ENCODE measurements at regions not wholly inside any gene's neighbourhood (a gene's known extent, or its start where the extent isn't known, plus 50 kb on each side); places are given as distances from the start of the nearest gene placed in this dataset.
"Not testable (repeated sequence)": the region's sequence is repeated elsewhere in the genome, so short reads cannot be mapped to it uniquely, and the experiment has no call there.

GRCh38 chr20:59461526-59461925 is 142.8 kb upstream of the PHACTR3 start:
- no peak for DNase-seq (ENCODE audit: low spot score)

- DNase-seq (ENCODE audit: low spot score) = no peak
Observed at GRCh38 chr20:59462249-59462648, 142.1 kb upstream of the PHACTR3 start.

DNA sequence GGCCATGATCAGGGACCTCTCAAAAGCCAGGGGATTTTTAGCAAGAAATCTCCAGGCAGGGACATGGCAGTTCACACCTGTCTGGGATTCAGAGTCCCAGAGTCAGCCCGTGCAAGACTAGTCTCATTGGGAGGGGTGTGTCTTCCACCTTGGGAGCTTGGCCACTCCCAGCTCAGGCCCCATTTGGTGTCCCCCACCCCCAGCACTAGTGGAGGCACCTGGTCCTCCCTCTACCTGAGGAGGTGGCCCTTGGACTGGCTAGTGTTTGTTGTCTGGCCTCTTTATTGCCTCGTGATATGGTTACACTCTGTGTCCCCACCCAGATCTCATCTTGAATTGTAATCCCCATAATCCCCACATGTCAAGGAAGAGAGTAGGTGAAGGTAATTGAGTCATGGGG is 140.8 kb upstream of the PHACTR3 start:
- no peak for DNase-seq (ENCODE audit: low spot score)

GRCh38 chr20:59466107-59466815 is 138.1 kb upstream of the PHACTR3 start:
- DNase-seq (ENCODE audit: low spot score) = no peak

- DNase-seq (ENCODE audit: low spot score) = no peak
Observed at GRCh38 chr20:59468831-59469230, 135.5 kb upstream of the PHACTR3 start.

DNA sequence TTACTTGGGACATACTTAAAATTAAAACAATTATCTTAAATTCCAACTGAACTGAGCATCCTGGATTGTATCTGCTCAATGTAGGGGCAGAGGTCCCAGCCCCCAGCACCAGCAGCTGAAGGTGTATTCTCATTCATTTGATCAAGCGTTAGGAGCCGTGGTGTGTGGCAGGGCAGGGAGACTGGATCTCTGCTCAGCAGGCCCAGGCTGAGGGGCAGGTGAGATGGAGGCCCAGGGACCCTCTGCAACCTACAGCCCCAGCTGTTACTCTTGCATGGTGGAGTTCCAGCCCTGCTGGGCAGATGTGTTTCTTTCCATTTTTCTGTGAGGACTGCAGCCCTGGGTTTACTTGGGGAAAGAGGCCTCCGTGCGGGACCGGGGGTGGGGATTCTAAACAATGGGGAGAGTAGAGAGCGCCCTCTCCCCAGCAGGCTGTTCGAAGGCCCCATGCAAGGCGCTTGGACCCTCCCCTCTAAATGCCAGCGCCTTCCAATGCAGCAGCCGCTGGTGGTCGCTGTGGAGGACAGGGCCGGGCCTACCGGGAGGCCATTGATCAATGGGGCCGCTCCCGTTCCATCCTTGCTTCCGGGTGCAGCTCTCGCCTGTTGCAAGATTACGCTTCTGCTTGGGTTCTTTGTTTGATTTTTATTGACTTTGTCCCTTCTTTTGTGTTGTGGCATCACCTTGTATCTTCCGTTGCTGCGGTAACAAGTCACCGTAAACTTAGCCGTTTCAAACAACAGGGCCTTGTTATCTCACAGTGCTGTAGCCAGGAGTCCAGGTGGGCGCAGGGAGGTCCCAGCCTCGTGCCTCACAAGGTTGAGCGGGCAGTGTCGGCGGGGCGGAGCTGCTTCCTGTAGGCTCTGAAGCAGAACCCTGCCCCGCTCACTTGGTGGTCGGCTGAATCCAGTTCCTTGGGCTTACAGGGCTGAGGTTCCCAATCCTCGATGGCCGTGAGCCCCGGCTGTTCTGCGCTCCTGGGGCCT is 134.8 kb upstream of the PHACTR3 start:
- DNase-seq (ENCODE audit: low spot score) = no peak

GRCh38 chr20:59470521-59470920 is 133.8 kb upstream of the PHACTR3 start:
- no peak for DNase-seq (ENCODE audit: low spot score)

GRCh38 chr20:59471653-59472421 is 132.5 kb upstream of the PHACTR3 start:
- DNase-seq (ENCODE audit: low spot score) = no peak

DNA sequence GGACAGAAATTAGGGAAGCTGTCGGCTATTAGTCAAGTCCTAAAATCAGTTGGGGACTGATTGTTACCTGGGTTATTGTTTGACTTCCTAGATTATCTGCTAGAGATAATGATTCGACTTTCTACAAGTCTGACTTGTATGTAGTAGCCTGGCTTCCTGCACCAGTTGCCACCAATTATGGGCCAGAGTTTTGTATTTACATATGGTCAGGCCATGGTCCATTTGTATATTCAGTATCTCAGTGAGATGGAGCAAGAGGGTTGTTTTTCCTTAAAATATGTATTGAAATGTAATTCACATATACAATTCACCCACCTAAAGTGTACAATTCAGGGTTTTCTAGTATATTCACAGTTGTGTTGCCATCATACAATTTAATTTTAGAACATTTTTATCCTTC is 130.6 kb upstream of the PHACTR3 start:
- no peak for DNase-seq (ENCODE audit: low spot score)

DNA sequence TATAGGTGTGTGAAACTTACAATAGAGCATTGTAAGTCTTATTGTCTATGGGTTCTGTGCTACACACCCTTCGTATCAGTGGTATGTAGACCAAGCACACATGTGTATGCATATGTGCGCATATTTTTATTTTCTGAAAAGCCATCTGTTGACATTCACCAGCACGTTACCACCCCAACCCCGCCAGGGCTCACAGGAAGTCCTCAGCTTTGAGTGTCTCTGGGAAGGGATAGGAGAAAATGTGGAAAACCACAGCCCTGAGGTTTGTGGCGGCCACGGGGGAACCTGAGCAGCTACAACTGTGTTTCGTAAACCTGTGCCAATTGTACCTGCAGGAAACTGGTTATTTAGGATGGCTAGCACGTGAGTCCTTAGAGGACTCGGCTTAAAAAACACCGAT is 123.3 kb upstream of the PHACTR3 start:
- no peak for DNase-seq (ENCODE audit: low spot score)

- no peak for DNase-seq (ENCODE audit: low spot score)
Observed at GRCh38 chr20:59481477-59482018, 122.8 kb upstream of the PHACTR3 start.

- no peak for DNase-seq (ENCODE audit: low spot score)
Observed at GRCh38 chr20:59482351-59483187, 121.8 kb upstream of the PHACTR3 start.

DNA sequence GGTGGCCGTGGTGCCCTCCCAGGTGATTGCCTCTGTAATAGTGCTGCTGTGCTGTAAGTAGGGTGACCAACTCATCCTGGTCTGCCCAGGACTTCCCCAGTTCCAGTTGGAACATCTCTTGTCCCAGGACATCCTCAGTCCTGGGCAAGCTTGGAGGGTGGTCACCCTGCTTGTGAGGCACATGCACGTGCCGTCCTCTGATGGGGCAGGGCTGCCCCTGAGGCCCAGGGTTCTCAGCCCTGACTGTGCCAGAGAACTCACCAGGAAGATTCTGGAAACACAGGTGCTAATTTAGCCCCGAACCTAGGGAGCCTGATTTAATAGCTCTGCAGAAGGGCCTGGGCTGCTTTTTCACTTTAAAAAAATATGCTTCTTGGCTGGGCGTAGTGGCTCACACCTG is 120.9 kb upstream of the PHACTR3 start:
- DNase-seq (ENCODE audit: low spot score) = no peak

DNA sequence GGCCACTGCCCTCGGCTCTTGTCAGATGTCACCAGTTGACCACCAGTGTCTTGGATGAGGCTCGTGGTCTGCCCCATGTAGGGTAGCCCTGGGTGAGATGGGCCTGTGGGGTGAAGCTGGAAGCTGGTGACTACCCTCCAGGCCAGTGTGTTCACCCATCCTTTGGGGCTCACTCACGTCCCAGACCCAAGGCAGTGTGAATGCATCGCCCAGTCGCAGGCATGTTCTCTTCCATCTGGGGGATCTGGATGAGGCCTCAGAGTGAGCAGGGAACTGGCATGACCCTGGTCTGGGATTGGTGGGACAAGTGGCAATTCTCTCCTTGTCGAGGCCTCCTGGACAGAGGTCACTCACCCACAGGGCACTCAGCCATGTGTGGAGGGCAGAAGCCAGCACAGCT is 120.1 kb upstream of the PHACTR3 start:
- no peak for DNase-seq (ENCODE audit: low spot score)

DNA sequence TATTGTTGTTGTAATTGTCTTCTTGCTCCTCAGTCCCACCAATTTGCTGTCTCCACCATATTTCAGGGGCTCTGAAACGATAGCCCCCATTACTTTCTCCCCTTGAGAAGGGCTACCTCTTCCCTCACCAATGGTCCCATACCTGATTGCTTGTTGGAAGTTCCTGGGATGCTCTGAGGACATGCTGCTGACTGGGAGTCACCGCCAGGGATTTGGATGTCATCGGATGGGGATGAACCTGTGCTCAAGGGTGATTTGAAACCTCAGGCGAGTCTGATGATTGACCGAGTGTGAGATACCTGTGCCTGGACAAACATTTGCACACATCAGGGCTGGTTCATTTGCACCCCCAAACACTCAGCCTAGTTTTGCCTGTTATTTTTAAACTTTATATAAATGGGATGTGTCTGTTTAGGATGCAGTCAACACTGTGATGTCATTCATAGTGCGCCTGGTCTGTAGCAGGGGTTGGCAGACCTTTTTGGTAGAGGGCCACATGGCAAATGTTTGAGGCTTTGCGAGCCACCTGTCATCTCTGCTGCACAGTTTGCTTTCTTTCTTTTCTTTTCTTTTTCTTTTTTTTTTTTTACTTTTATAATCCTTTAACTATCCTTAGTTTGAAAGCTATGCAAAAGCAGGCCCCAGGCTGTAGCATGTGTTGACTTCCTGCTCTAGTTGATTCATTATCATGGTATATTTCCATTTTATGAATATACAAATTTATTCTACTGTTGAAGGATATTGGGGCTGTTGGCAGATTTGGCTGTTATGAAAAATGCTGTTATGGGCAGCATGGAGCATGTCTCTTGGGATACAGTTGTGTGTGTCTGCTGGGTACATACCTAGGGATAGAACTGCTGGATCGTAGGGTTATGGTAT is 118.5 kb upstream of the PHACTR3 start:
- DNase-seq (ENCODE audit: low spot score) = no peak

GRCh38 chr20:59488459-59488858 is 115.9 kb upstream of the PHACTR3 start:
- not testable (repeated sequence) for DNase-seq (ENCODE audit: low spot score)

GRCh38 chr20:59490196-59491004 is 113.9 kb upstream of the PHACTR3 start:
- not testable (repeated sequence) for DNase-seq (ENCODE audit: low spot score)

- no peak for DNase-seq (ENCODE audit: low spot score)
Observed at GRCh38 chr20:59491884-59492283, 112.5 kb upstream of the PHACTR3 start.

- no peak for DNase-seq (ENCODE audit: low spot score)
Observed at GRCh38 chr20:59493926-59494325, 110.4 kb upstream of the PHACTR3 start.
